Hepatic stellate cell (primary cell): ENCODE measurements at regions not wholly inside any gene's neighbourhood (a gene's known extent, or its start where the extent isn't known, plus 50 kb on each side); places are given as distances from the start of the nearest gene placed in this dataset.

Experiments
- DNase-seq: peaks from one replicate; pipeline ENCODE4 v3.0.0; 2011; ENCODE audit warnings: low spot score

DNA sequence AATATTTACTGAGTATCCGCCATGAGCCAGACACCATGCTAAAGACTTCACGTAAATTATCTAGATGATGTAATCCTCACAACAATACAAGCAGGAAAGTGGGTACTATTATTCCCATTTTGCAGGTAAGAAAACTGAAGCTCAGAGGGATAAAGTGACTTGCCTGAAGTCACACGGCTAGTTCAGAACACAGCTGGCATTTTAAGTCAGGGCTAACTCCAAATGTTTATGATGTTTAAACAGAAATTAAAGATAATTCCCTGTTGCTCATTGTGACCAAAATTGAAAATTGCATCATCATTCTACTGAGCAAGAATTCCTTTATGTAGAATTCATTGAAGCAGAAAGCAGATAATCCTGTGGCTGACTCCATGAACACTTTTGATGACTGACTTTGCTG is 71.3 kb upstream of the STXBP5 start:
- DNase-seq: no peak

DNA sequence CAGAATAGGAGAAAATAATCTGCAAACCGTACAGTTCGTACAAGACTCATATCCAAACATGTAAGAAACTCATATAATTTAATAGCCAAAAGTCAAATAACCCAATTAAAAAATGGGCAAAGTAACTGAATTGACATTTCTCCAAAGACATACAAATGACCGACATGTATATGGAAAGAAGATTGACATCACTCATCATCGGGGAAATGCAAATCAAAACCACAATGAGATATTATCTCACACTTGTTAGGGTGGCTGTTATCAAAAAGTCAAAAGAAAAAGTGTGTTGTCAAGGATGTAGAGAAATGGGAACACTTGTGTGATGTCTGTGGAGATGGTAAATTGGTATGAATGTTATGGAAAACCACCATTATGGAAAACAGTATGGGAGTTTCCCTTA is 70.5 kb upstream of the STXBP5 start:
- no peak for DNase-seq

DNA sequence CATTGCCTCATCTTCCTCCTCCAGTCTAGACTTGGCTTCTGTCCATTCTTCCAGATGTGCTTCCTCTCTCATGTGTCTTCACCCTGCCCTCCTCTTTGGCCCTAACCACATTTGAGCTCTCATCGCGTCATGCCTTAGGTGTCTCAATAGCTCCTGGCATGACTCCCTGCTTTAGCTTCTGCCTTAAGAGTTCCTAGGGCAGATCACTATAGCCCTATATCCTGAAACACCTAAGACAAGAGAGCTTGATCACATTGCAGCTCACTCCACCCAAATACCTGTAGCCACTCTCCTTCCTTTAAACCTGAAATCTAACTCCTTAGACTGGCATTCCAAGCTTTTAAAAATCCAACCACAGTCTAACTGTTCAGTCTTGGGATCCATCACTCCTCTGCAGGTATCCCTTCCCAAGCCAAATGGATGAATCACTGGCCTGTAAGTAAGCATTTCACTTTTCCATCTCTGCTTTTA is 69.0 kb upstream of the STXBP5 start:
- DNase-seq: no peak

DNA sequence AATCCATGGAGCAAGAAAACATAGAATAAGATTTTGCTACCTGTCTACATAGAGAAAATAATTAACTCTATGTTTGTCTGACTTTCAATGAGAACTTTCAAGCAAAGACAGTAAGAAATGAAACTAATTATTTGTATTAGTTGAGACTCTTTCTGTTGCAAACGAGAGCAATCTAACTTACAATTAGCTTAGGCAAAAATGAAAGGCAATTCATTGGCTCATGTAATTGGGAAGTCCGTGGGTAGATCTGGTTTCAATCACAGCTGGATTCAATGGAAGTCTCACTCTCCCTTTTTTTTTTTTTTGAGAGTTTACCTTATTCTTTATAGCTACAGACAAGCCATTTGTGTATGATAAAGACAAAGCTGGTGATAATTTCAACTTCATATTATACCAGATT is 68.2 kb upstream of the STXBP5 start:
- DNase-seq: no peak

DNA sequence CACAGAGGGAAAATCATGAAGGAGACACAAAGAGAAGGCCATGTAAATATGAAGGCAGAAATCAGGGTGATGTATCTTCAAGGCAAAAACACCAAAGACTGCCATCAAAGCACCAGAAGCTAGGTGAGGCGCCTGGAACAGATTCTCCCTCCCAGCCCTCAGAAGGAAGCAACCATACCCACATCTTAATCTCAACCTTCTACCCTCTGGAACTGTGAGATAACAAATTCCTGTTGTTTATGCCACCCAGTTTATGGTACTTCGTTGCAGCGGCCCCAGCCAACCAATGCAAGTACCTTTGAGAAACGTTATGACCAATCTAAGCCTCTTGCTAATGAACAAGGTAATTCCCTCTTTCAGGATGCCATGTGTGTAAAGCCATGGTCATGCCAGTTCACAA is 66.2 kb upstream of the STXBP5 start:
- DNase-seq: no peak

DNA sequence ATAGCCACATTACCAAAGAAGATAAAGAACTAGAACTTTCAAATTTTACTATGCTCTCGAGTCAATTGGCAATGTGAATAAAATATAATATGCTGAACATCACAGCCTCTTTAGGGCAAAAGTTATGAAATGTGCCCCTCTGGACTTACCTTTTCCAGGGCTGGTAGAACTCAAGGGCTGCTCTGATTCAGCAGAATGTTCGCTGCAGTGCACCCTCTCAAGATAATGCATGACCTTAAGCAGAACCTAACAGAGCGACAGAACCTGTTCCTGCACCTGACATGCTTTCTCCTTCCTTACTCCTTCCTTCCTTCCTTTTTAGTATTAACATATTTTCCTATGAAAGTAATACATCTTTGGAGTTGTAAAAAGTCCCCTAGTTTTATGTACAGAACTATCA is 65.4 kb upstream of the STXBP5 start:
- DNase-seq: no peak

DNA sequence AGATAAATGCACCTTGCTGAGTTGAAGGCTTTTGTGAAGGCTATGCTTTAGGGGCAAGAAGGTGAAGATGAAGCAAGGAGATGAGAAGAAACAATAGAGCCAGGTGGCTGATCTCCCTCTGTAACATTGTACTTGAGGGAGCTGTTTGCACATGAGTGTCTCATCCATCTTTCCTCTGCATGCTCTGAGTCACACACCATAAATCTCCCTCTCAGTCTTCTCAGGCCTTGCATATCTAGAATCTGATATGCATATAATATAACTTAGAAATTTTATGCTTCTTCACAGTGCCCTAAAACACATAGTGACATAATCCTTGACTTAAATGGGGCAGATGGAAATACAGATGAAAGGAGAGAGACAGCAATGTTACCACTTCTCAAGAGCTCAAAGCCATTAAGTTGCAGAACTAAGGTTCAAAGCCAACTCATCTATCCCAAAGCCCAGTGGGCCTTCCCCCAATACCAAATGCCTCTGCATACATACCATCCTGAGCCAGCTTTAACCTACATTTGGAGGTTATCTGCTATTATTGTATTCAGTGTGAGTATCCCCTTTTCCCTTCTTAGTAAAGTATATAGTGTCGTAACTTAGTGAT is 62.4 kb upstream of the STXBP5 start:
- DNase-seq: no peak

DNA sequence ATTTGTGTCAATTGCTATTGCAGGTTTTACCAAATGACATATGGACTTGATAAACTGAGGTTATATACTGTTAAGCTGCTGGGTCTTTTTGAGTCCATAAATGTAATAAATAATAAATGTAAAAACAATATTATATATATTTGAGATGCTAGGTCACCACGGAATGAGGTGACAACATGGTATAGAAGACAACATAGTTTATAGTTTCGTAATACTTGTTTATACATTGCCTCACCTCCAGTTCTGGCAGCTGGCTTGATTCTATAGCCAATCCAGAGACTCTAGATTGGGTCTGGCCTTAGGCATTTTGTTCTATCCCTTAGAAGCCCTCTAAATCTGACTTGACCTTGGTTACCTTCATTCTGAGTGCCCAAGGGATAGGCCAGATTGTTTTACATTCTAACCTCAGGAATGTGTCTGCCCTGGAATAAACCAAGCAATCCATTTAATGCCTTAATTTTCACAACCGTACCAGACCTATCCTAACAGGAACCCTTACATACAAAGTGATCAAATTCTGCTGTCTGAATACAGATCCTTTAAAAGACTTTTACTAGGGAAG is 61.5 kb upstream of the STXBP5 start:
- DNase-seq: no peak

DNA sequence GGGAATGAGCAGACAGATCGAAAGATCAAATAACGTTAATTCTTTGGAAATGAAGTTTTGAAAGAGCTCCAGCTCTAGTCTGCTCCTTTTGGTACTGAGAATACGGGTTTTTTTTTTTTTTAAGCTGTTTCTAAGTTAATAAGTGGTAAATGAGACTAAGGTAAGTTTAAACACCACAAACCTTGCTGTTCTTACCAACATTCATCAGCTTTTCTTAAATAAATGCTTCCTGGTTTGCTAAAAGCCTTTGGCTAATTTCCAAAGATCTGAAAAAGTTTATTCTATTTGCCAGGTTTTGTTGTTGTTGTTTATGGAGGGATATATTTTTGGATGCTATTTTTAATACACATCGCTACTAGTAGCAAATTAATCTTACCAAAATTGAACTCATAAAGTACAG is 55.1 kb upstream of the STXBP5 start:
- no peak for DNase-seq

DNA sequence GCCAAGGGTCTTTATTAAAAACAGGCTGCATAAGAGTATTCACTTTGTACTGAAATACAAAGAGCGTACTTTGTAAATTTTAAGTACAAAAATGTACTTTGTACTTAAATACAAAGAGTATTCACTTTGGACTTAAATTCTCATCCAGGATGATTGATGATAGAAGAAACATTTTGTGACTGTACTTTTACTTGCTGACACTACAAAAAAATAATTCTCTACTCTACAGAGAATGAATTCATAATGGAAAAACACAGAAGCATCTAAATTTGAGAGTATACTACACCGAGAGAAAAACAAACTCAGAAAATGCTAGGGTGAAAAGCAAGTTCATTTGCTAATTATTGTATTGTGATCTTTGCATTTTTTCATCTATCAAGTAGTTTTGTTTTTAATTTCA is 54.4 kb upstream of the STXBP5 start:
- no peak for DNase-seq

DNA sequence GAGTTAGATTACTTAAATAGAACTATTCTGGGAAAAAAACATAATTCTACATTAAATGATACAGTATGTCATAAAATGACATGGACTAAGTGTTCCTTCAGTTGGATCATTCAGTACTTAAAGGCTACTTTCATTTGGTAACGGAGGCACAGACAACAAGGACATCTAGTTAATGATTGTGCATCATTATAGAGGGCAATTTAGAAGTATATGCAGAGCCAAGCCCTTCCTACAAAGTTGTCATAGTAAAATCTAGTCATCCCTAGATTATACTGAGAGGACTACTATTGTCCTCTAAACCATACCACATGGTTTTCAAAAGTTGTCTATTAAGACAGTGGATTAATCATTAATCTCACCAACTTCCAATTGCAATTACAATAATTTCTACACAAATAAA is 53.9 kb upstream of the STXBP5 start:
- DNase-seq: no peak
